ENCODE measurements at regions not wholly inside any gene's neighbourhood (a gene's known extent, or its start where the extent isn't known, plus 50 kb on each side); places are given as distances from the start of the nearest gene placed in this dataset.

- no peaks in the 10 kb centered on the region for H3K4me1 Mint-ChIP-seq (ENCODE audit: low read depth)
- no peak for DNase-seq
These were observed 534.7 kb downstream of the ANKRD50 start for GRCh38 chr4:124177647-124178425.

GRCh38 chr4:124178449-124179021, 534.0 kb downstream of the ANKRD50 start:
- H3K4me3 Mint-ChIP-seq: no peak overlapping the region
- H3K4me1 Mint-ChIP-seq (ENCODE audit: low read depth): no peaks in the 10 kb centered on the region
- H3K27me3 Mint-ChIP-seq: no peaks in the 10 kb centered on the region
- H3K27ac Mint-ChIP-seq: no peak overlapping the region
- H3K36me3 Mint-ChIP-seq (ENCODE audit: low read depth): no peaks in the 10 kb centered on the region
- no peak for DNase-seq
- H3K9me3 Mint-ChIP-seq: no peaks in the 10 kb centered on the region

More at GRCh38 chr4:124177647-124178425, 534.7 kb downstream of the ANKRD50 start:
- Mint-ChIP-seq H3K27me3 (no peaks in the 10 kb centered on the region), H3K4me3 (no peak overlapping the region), H3K36me3 (ENCODE audit: low read depth) (no peaks in the 10 kb centered on the region), H3K27ac (no peak overlapping the region), H3K9me3 (no peaks in the 10 kb centered on the region)

GRCh38 chr4:124179506-124180186, 532.9 kb downstream of the ANKRD50 start:
- Mint-ChIP-seq H3K9me3 (no peaks in the 10 kb centered on the region), H3K4me3 (no peak overlapping the region), H3K4me1 (ENCODE audit: low read depth) (no peaks in the 10 kb centered on the region), H3K27ac (no peak overlapping the region), H3K36me3 (ENCODE audit: low read depth) (no peaks in the 10 kb centered on the region), H3K27me3 (no peaks in the 10 kb centered on the region)
- no peak for DNase-seq

GRCh38 chr4:124181039-124181438, 531.5 kb downstream of the ANKRD50 start:
- Mint-ChIP-seq H3K36me3 (ENCODE audit: low read depth) (no peaks in the 10 kb centered on the region), H3K9me3 (no peaks in the 10 kb centered on the region), H3K27me3 (no peaks in the 10 kb centered on the region), H3K27ac (no peak overlapping the region), H3K4me3 (no peak overlapping the region), H3K4me1 (ENCODE audit: low read depth) (no peaks in the 10 kb centered on the region)
- no peak for DNase-seq

- DNase-seq: no peak
- Mint-ChIP-seq H3K27ac (no peak overlapping the region), H3K4me1 (ENCODE audit: low read depth) (no peaks in the 10 kb centered on the region), H3K4me3 (no peak overlapping the region), H3K27me3 (no peaks in the 10 kb centered on the region), H3K36me3 (ENCODE audit: low read depth) (no peaks in the 10 kb centered on the region), H3K9me3 (peaks cover 3% of the 10 kb centered on the region)
These were observed 529.3 kb downstream of the ANKRD50 start for GRCh38 chr4:124183231-124183630.

- no peak overlapping the region for H3K4me3 Mint-ChIP-seq
- no peaks in the 10 kb centered on the region for H3K4me1 Mint-ChIP-seq (ENCODE audit: low read depth)
- H3K27ac Mint-ChIP-seq: no peak overlapping the region
- DNase-seq: no peak
- peaks cover 3% of the 10 kb centered on the region for H3K9me3 Mint-ChIP-seq
- H3K27me3 Mint-ChIP-seq: no peaks in the 10 kb centered on the region
- H3K36me3 Mint-ChIP-seq (ENCODE audit: low read depth): no peaks in the 10 kb centered on the region
These were observed 528.6 kb downstream of the ANKRD50 start for GRCh38 chr4:124183926-124184325.

- Mint-ChIP-seq H3K9me3 (peaks cover 3% of the 10 kb centered on the region), H3K36me3 (ENCODE audit: low read depth) (no peaks in the 10 kb centered on the region), H3K4me3 (no peak overlapping the region), H3K4me1 (ENCODE audit: low read depth) (no peaks in the 10 kb centered on the region), H3K27ac (no peak overlapping the region), H3K27me3 (no peaks in the 10 kb centered on the region)
- DNase-seq: no peak
These were observed 527.7 kb downstream of the ANKRD50 start for GRCh38 chr4:124184792-124185191.

- no peak for DNase-seq
- Mint-ChIP-seq H3K27me3 (no peaks in the 10 kb centered on the region), H3K9me3 (peaks cover 15% of the 10 kb centered on the region), H3K27ac (no peak overlapping the region), H3K4me1 (ENCODE audit: low read depth) (no peaks in the 10 kb centered on the region), H3K4me3 (no peak overlapping the region), H3K36me3 (ENCODE audit: low read depth) (no peaks in the 10 kb centered on the region)
These were observed 523.9 kb downstream of the ANKRD50 start for GRCh38 chr4:124188595-124188994.

- Mint-ChIP-seq H3K4me3 (no peak overlapping the region), H3K36me3 (ENCODE audit: low read depth) (no peaks in the 10 kb centered on the region), H3K4me1 (ENCODE audit: low read depth) (no peaks in the 10 kb centered on the region), H3K27me3 (no peaks in the 10 kb centered on the region), H3K9me3 (peaks cover 15% of the 10 kb centered on the region), H3K27ac (no peak overlapping the region)
- DNase-seq: no peak
These were observed 523.0 kb downstream of the ANKRD50 start for GRCh38 chr4:124189545-124189944.

- Mint-ChIP-seq H3K36me3 (ENCODE audit: low read depth) (no peaks in the 10 kb centered on the region), H3K27ac (no peak overlapping the region), H3K4me1 (ENCODE audit: low read depth) (no peaks in the 10 kb centered on the region), H3K9me3 (peaks cover 17% of the 10 kb centered on the region), H3K4me3 (no peak overlapping the region), H3K27me3 (no peaks in the 10 kb centered on the region)
- no peak for DNase-seq
These were observed 521.2 kb downstream of the ANKRD50 start for GRCh38 chr4:124191329-124191728.

- Mint-ChIP-seq H3K36me3 (ENCODE audit: low read depth) (no peaks in the 10 kb centered on the region), H3K27me3 (no peaks in the 10 kb centered on the region), H3K4me1 (ENCODE audit: low read depth) (no peaks in the 10 kb centered on the region), H3K9me3 (peaks cover 17% of the 10 kb centered on the region), H3K4me3 (no peak overlapping the region), H3K27ac (no peak overlapping the region)
- no peak for DNase-seq
These were observed 520.0 kb downstream of the ANKRD50 start for GRCh38 chr4:124192544-124192943.

GRCh38 chr4:124199185-124199584, 513.3 kb downstream of the ANKRD50 start:
- Mint-ChIP-seq H3K9me3 (peaks cover 5% of the 10 kb centered on the region), H3K27ac (no peak overlapping the region), H3K36me3 (ENCODE audit: low read depth) (no peaks in the 10 kb centered on the region), H3K4me1 (ENCODE audit: low read depth) (no peaks in the 10 kb centered on the region), H3K27me3 (no peaks in the 10 kb centered on the region), H3K4me3 (no peak overlapping the region)
- DNase-seq: no peak

- no peak for DNase-seq
- no peaks in the 10 kb centered on the region for H3K27me3 Mint-ChIP-seq
- no peak overlapping the region for H3K27ac Mint-ChIP-seq
- no peaks in the 10 kb centered on the region for H3K4me1 Mint-ChIP-seq (ENCODE audit: low read depth)
- H3K9me3 Mint-ChIP-seq: peaks cover 3% of the 10 kb centered on the region
- no peak overlapping the region for H3K4me3 Mint-ChIP-seq
- H3K36me3 Mint-ChIP-seq (ENCODE audit: low read depth): no peaks in the 10 kb centered on the region
These were observed 512.8 kb downstream of the ANKRD50 start for GRCh38 chr4:124199755-124200154.

- Mint-ChIP-seq H3K36me3 (ENCODE audit: low read depth) (no peaks in the 10 kb centered on the region), H3K4me3 (no peak overlapping the region), H3K27me3 (no peaks in the 10 kb centered on the region), H3K9me3 (no peaks in the 10 kb centered on the region), H3K27ac (no peak overlapping the region), H3K4me1 (ENCODE audit: low read depth) (no peaks in the 10 kb centered on the region)
- no peak for DNase-seq
These were observed 510.9 kb downstream of the ANKRD50 start for GRCh38 chr4:124201636-124202035.

- Mint-ChIP-seq H3K27ac (no peak overlapping the region), H3K4me1 (ENCODE audit: low read depth) (no peaks in the 10 kb centered on the region), H3K9me3 (no peaks in the 10 kb centered on the region), H3K27me3 (no peaks in the 10 kb centered on the region), H3K36me3 (ENCODE audit: low read depth) (no peaks in the 10 kb centered on the region), H3K4me3 (no peak overlapping the region)
- no peak for DNase-seq
These were observed 510.4 kb downstream of the ANKRD50 start for GRCh38 chr4:124202099-124202498.

All from activated T-cell treated with anti-CD3 and anti-CD28 coated beads, Interleukin-2, amount 50 U/mL, for 24 hours (primary cell).